Liver (tissue), 8 donors: ENCODE measurements at regions not wholly inside any gene's neighbourhood (a gene's known extent, or its start where the extent isn't known, plus 50 kb on each side); places are given as distances from the start of the nearest gene placed in this dataset.

Experiments
- DNase-seq: peaks from one replicate; pipeline ENCODE4 v3.0.0-alpha.2; 2017; ENCODE audit warnings: low spot score
- H3K27ac ChIP-seq, 2 donors: one replicate each; pipeline ENCODE4 v1.7.0; 2013; ENCODE audit warnings: inconsistent platforms in 2 of 2, low read length in 2 of 2, control low read depth in 1 of 2, low read depth in 1 of 2, mild to moderate bottlenecking in 1 of 2
- H3K27me3 ChIP-seq, 4 donors: one replicate each; pipeline versions ENCODE4 v1.6.1 to v1.7.0; 2013; ENCODE audit warnings: low read length in 3 of 4, inconsistent platforms in 1 of 4, mild to moderate bottlenecking in 1 of 4, moderate library complexity in 1 of 4; ENCODE audit not compliant: control insufficient read depth in 4 of 4, insufficient read depth in 4 of 4
- H3K36me3 ChIP-seq, 4 donors: one replicate each; pipeline versions ENCODE4 v1.6.1 to v1.7.0; 2013; ENCODE audit warnings: low read length in 3 of 4, mild to moderate bottlenecking in 3 of 4, low read depth in 1 of 4, moderate library complexity in 1 of 4; ENCODE audit not compliant: control insufficient read depth in 4 of 4, insufficient read depth in 3 of 4
- H3K4me1 ChIP-seq, 4 donors: one replicate each; pipeline versions ENCODE4 v1.6.1 to v1.7.0; 2013; ENCODE audit warnings: low read length in 3 of 4, mild to moderate bottlenecking in 3 of 4, moderate library complexity in 1 of 4; ENCODE audit not compliant: control insufficient read depth in 4 of 4, insufficient read depth in 4 of 4
- H3K4me3 ChIP-seq, 3 donors: one replicate each; pipeline versions ENCODE4 v1.6.1 to v1.7.0; 2013; ENCODE audit warnings: low read length in 3 of 3, control low read depth in 1 of 3, low read depth in 1 of 3, mild to moderate bottlenecking in 1 of 3
- H3K9ac ChIP-seq, 2 donors: one replicate each; pipeline ENCODE4 v1.7.0; 2013; ENCODE audit warnings: low read length in 2 of 2, mild to moderate bottlenecking in 2 of 2, moderate library complexity in 2 of 2, control low read depth in 1 of 2, low read depth in 1 of 2
- H3K9me3 ChIP-seq, 4 donors: one replicate each; pipeline versions ENCODE4 v1.6.1 to v1.7.0; 2013; ENCODE audit warnings: low read length in 3 of 4; ENCODE audit not compliant: control insufficient read depth in 4 of 4
- ATF3 ChIP-seq: IDR thresholded peaks from 2 replicates; pipeline ENCODE4 v1.6.1; 2016; ENCODE audit warnings: antibody characterized with exemption
- EGR1 ChIP-seq, 2 donors: IDR thresholded peaks; 2 replicates each; pipeline ENCODE4 v1.6.1; 2016 to 2018; ENCODE audit warnings: antibody characterized with exemption in 2 of 2, low read depth in 2 of 2
- FOXA1 ChIP-seq: IDR thresholded peaks from 2 replicates; pipeline ENCODE4 v1.6.1; 2016; ENCODE audit warnings: antibody characterized with exemption
- FOXA2 ChIP-seq: IDR thresholded peaks from 2 replicates; pipeline ENCODE4 v1.6.1; 2016; ENCODE audit warnings: antibody characterized with exemption
- GABPA ChIP-seq, 2 donors: IDR thresholded peaks in 1 of 2; conservative IDR thresholded peaks in 1 of 2; 2 replicates each; pipeline ENCODE4 v1.6.1; 2016; ENCODE audit warnings: antibody characterized with exemption in 2 of 2, mild to moderate bottlenecking in 1 of 2, moderate library complexity in 1 of 2
- HNF4A ChIP-seq, 2 donors: conservative IDR thresholded peaks; 2 replicates each; pipeline ENCODE4 v1.6.1; 2016; ENCODE audit warnings: antibody characterized with exemption in 2 of 2, mild to moderate bottlenecking in 2 of 2
- HNF4G ChIP-seq: IDR thresholded peaks from 2 replicates; pipeline ENCODE4 v1.6.1; 2016; ENCODE audit warnings: antibody characterized with exemption
- JUND ChIP-seq, 2 donors: IDR thresholded peaks; 2 replicates each; pipeline ENCODE4 v1.6.1; 2016; ENCODE audit warnings: antibody characterized with exemption in 2 of 2
- MAX ChIP-seq: IDR thresholded peaks from 2 replicates; pipeline ENCODE4 v1.6.1; 2016; ENCODE audit warnings: antibody characterized with exemption
- NR2F2 ChIP-seq: IDR thresholded peaks from 2 replicates; pipeline ENCODE4 v1.6.1; 2016; ENCODE audit warnings: antibody characterized with exemption
- RAD21 ChIP-seq, 2 donors: IDR thresholded peaks; 2 replicates each; pipeline ENCODE4 v1.6.1; 2016; ENCODE audit warnings: antibody characterized with exemption in 2 of 2, mild to moderate bottlenecking in 2 of 2
- REST ChIP-seq: IDR thresholded peaks from 2 replicates; pipeline ENCODE4 v1.6.1; 2016; ENCODE audit warnings: antibody characterized with exemption, mild to moderate bottlenecking
- RXRA ChIP-seq, 2 donors: IDR thresholded peaks; 2 replicates each; pipeline ENCODE4 v1.6.1; 2017 to 2018; ENCODE audit warnings: antibody characterized with exemption in 2 of 2, mild to moderate bottlenecking in 1 of 2
- SP1 ChIP-seq: IDR thresholded peaks from 2 replicates; pipeline ENCODE4 v1.6.1; 2018; ENCODE audit warnings: antibody characterized with exemption, mild to moderate bottlenecking
- TAF1 ChIP-seq: conservative IDR thresholded peaks from 2 replicates; pipeline ENCODE4 v1.6.1; 2016; ENCODE audit warnings: antibody characterized with exemption, mild to moderate bottlenecking
- YY1 ChIP-seq: IDR thresholded peaks from 2 replicates; pipeline ENCODE4 v1.6.1; 2016; ENCODE audit warnings: antibody characterized with exemption, mild to moderate bottlenecking
- ZBTB33 ChIP-seq: IDR thresholded peaks from 2 replicates; pipeline ENCODE4 v1.6.1; 2016; ENCODE audit warnings: antibody characterized with exemption
- WGBS: extraction: QIAGEN DNeasy Blood & Tissue Kit; methylation state at CpG from one replicate; pipeline ENCODE4 v1.1.7; 2013; 5-methylcytosine and 5-hydroxymethylcytosine counted together
- TF ChIP-seq, protein P1 (sequence below): fragments of 150-350 bp; IDR thresholded peaks from 2 replicates; pipeline ENCODE4 v1.5.1; 2017; ENCODE audit warnings: improper control_type of control experiment, low read depth, low read length; ENCODE audit not compliant: missing input control
- donor health status: healthy.
- donor health status: healthy.
- donor health status: healthy.
- donor health status: healthy.
- donor health status: healthy.

DNA sequence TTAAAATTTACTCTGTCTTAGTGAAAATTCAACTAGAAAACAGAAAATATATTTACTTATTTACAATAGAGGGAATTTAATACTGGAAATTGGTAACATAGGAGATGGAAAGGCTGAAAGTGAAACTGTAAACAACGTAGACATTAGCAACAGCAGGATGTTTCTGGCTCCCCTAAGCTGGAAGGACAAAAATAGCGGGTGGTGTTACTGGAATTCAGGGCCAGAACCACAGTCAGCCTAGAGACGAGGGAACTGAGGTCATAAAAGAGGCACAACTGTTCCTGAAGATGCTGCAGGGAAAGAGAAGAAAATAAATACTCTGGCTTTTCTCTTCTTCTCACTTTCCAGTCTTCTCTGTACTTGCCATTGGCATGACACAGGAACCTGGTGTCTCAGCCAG lies 80.4 kb upstream of the NIPBL start:
- Histone ChIP-seq H3K36me3 (no peaks in the 10 kb centered on the region), H3K27ac (no peak overlapping the region), H3K9ac (no peak overlapping the region), H3K4me1 (no peaks in the 10 kb centered on the region), H3K27me3 (no peaks in the 10 kb centered on the region), H3K4me3 (no peak overlapping the region), H3K9me3 (no peaks in the 10 kb centered on the region)
- TF ChIP-seq EGR1 (IDR thresholded peaks at IDR 0.05; ENCODE audit: low read depth in 2 of 2) (no peak), ZBTB33 (no peak), RAD21 (IDR thresholded peaks at IDR 0.05) (no peak), TAF1 (no peak), REST (no peak), JUND (IDR thresholded peaks at IDR 0.05) (no peak), HNF4G (no peak), RXRA (IDR thresholded peaks at IDR 0.05) (no peak), YY1 (no peak), HNF4A (conservative IDR thresholded peaks at IDR 0.05) (no peak), FOXA2 (no peak), GABPA (IDR thresholded peaks at IDR 0.05 in 1 of 2, conservative IDR thresholded peaks at IDR 0.05 in 1 of 2) (no peak), MAX (no peak), NR2F2 (no peak), ATF3 (no peak), FOXA1 (no peak), SP1 (no peak)
- TF ChIP-seq, protein P1, sequence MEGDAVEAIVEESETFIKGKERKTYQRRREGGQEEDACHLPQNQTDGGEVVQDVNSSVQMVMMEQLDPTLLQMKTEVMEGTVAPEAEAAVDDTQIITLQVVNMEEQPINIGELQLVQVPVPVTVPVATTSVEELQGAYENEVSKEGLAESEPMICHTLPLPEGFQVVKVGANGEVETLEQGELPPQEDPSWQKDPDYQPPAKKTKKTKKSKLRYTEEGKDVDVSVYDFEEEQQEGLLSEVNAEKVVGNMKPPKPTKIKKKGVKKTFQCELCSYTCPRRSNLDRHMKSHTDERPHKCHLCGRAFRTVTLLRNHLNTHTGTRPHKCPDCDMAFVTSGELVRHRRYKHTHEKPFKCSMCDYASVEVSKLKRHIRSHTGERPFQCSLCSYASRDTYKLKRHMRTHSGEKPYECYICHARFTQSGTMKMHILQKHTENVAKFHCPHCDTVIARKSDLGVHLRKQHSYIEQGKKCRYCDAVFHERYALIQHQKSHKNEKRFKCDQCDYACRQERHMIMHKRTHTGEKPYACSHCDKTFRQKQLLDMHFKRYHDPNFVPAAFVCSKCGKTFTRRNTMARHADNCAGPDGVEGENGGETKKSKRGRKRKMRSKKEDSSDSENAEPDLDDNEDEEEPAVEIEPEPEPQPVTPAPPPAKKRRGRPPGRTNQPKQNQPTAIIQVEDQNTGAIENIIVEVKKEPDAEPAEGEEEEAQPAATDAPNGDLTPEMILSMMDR = no peak
- WGBS = 70% methylated on average over 3 of the region's 3 CpGs
- DNase-seq = no peak

DNA sequence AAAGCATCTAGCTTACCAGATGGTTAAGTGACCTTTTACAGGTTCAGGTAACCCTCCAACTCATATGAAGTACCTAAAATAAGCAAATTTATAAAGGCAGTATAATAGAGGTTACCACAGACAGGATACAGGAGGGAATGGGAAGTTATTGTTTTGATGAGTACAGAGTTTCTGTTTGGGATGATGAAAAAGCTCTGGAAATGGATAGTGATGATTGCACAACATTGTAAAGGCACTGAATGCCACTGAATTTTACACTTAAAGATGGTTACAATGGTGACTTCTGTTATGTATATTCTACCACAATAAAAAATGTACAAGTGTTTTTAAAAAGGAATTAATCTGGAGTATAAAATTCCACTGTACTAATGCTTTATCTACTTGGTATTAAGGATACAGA lies 75.0 kb upstream of the NIPBL start:
- H3K9me3 ChIP-seq = no peaks in the 10 kb centered on the region
- DNase-seq = no peak
- H3K27ac ChIP-seq = no peak overlapping the region
- TF ChIP-seq RAD21 (IDR thresholded peaks at IDR 0.05) (no peak), HNF4G (no peak), FOXA1 (no peak), ZBTB33 (no peak), JUND (IDR thresholded peaks at IDR 0.05) (no peak)
- TF ChIP-seq, protein P1 = no peak
- H3K4me3 ChIP-seq = no peak overlapping the region
- H3K27me3 ChIP-seq = no peaks in the 10 kb centered on the region
- no peaks in the 10 kb centered on the region for H3K4me1 ChIP-seq
- H3K9ac ChIP-seq = no peak overlapping the region
- H3K36me3 ChIP-seq = no peaks in the 10 kb centered on the region
